ENCODE measurements at regions not wholly inside any gene's neighbourhood (a gene's known extent, or its start where the extent isn't known, plus 50 kb on each side); places are given as distances from the start of the nearest gene placed in this dataset.

GRCh38 chr5:68746220-68746619, 347.6 kb upstream of the SLC30A5 start:
- ChIA-PET POLR2A (no interaction called here), CTCF (no interaction called here)
- DNase-seq (no peak), ATAC-seq (ENCODE audit: low read depth) (no peak)
- Histone ChIP-seq H4K20me1 (ENCODE audit: control insufficient read depth, insufficient read depth, low read length, poor library complexity, severe bottlenecking) (no peaks in the 10 kb centered on the region), H3K4me3 (ENCODE audit: control extremely low read depth in 1 of 5, extremely low read depth in 1 of 5, insufficient read depth in 1 of 5, low read depth in 2 of 5, low read length in 4 of 5) (no peak overlapping the region), H3K79me2 (ENCODE audit: control insufficient read depth, insufficient read depth, low read length) (no peaks in the 10 kb centered on the region), H3K9me3 (ENCODE audit: control extremely low read depth in 1 of 3, control insufficient read depth in 2 of 3, insufficient read depth in 1 of 3, low read length in 2 of 3) (no peaks in the 10 kb centered on the region), H3K9ac (ENCODE audit: low read length) (no peak overlapping the region), H2AFZ (ENCODE audit: insufficient read depth, low read depth, low read length, poor library complexity, severe bottlenecking) (no peak overlapping the region), H3K36me3 (replicated peaks in 1 of 2; ENCODE audit: control extremely low read depth in 1 of 2, control insufficient read depth in 1 of 2, extremely low read depth in 1 of 2, insufficient read depth in 2 of 2, low read length in 1 of 2) (no peaks in the 10 kb centered on the region), H3K4me1 (ENCODE audit: control insufficient read depth in 2 of 2, insufficient read depth in 2 of 2, low read length in 2 of 2) (peaks cover 8 to 11% of the 10 kb centered on the region in 2 donors), H3K4me2 (replicated peaks; ENCODE audit: low read depth, low read length, poor library complexity, severe bottlenecking) (no peak overlapping the region), H3K27me3 (replicated peaks in 1 of 4; ENCODE audit: control extremely low read depth in 1 of 4, control insufficient read depth in 3 of 4, insufficient read depth in 4 of 4, low read length in 3 of 4) (peaks cover 0 to 6% (median 3%) of the 10 kb centered on the region in 4 experiments), H3K27ac (ENCODE audit: low read length in 2 of 2) (no peak overlapping the region)
- no peak overlapping the region for H3K27ac Mint-ChIP-seq
- no peak for TF ChIP-seq EZH2 (IDR thresholded peaks at IDR 0.05; ENCODE audit: borderline replicate concordance, insufficient read depth, low read depth, low read length, poor library complexity, severe bottlenecking)
- no peak for TF ChIP-seq CTCF (IDR thresholded peaks at IDR 0.05)
- 50% methylated on average over 1 of the region's 4 CpGs for WGBS (ENCODE audit: insufficient coverage)
- H3K27me3 Mint-ChIP-seq, result peaks cover 23% of the 10 kb centered on the region
- H3K4me3 Mint-ChIP-seq, result no peak overlapping the region
- intact Hi-C loops (cut with micrococcal nuclease), result no loop called here
- H3K9me3 Mint-ChIP-seq (ENCODE audit: insufficient read depth), result peaks cover 2% of the 10 kb centered on the region
- H3K4me1 Mint-ChIP-seq, result peaks cover 17% of the 10 kb centered on the region

- ChIA-PET POLR2A (no interaction called here), CTCF (no interaction called here)
- Mint-ChIP-seq H3K9me3 (ENCODE audit: insufficient read depth) (peaks cover 2% of the 10 kb centered on the region), H3K4me1 (peaks cover 13% of the 10 kb centered on the region), H3K27ac (no peak overlapping the region), H3K4me3 (no peak overlapping the region), H3K27me3 (peaks cover 29% of the 10 kb centered on the region)
- Histone ChIP-seq H3K4me2 (replicated peaks; ENCODE audit: low read depth, low read length, poor library complexity, severe bottlenecking) (no peak overlapping the region), H3K79me2 (ENCODE audit: control insufficient read depth, insufficient read depth, low read length) (no peaks in the 10 kb centered on the region), H3K4me1 (ENCODE audit: control insufficient read depth in 2 of 2, insufficient read depth in 2 of 2, low read length in 2 of 2) (peaks cover 6 to 9% of the 10 kb centered on the region in 2 donors), H3K4me3 (ENCODE audit: control extremely low read depth in 1 of 5, extremely low read depth in 1 of 5, insufficient read depth in 1 of 5, low read depth in 2 of 5, low read length in 4 of 5) (no peak overlapping the region), H3K9ac (ENCODE audit: low read length) (no peak overlapping the region), H3K27me3 (replicated peaks in 1 of 4; ENCODE audit: control extremely low read depth in 1 of 4, control insufficient read depth in 3 of 4, insufficient read depth in 4 of 4, low read length in 3 of 4) (peaks cover 0 to 6% (median 3%) of the 10 kb centered on the region in 4 experiments), H3K9me3 (ENCODE audit: control extremely low read depth in 1 of 3, control insufficient read depth in 2 of 3, insufficient read depth in 1 of 3, low read length in 2 of 3) (no peaks in the 10 kb centered on the region), H3K27ac (ENCODE audit: low read length in 2 of 2) (no peak overlapping the region), H3K36me3 (replicated peaks in 1 of 2; ENCODE audit: control extremely low read depth in 1 of 2, control insufficient read depth in 1 of 2, extremely low read depth in 1 of 2, insufficient read depth in 2 of 2, low read length in 1 of 2) (no peaks in the 10 kb centered on the region), H2AFZ (ENCODE audit: insufficient read depth, low read depth, low read length, poor library complexity, severe bottlenecking) (no peak overlapping the region), H4K20me1 (ENCODE audit: control insufficient read depth, insufficient read depth, low read length, poor library complexity, severe bottlenecking) (no peaks in the 10 kb centered on the region)
- 96% methylated on average over 7 of the region's 14 CpGs for WGBS (ENCODE audit: insufficient coverage)
- no peak for TF ChIP-seq CTCF (IDR thresholded peaks at IDR 0.05)
- TF ChIP-seq EZH2 (IDR thresholded peaks at IDR 0.05; ENCODE audit: borderline replicate concordance, insufficient read depth, low read depth, low read length, poor library complexity, severe bottlenecking), result no peak
- DNase-seq, result no peak
- intact Hi-C loops (cut with micrococcal nuclease), result no loop called here
- ATAC-seq (ENCODE audit: low read depth), result no peak
Observed at GRCh38 chr5:68746643-68747420, 347.0 kb upstream of the SLC30A5 start.
